ENCODE measurements at regions not wholly inside any gene's neighbourhood (a gene's known extent, or its start where the extent isn't known, plus 50 kb on each side); places are given as distances from the start of the nearest gene placed in this dataset.

DNA sequence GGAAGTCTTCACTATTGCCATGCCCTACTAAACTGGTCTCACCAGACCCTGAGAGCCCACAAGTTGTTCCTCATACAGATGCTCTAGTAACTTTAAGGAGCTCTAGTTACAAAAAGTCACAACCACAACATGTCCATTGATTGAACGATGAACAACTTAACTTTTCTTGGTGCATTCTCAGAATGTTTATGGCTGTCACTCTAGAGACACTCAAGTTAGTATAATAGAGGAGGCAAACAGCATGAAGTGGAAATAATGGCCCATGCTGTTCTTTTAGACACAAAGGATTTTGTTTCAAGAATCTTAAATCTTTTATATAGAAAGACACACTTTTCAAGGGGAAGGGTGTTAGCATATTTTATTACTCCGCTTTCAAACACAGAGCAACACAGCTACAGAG, 934.4 kb downstream of the HACE1 start:
- no peak for TF ChIP-seq ZNF671 (CRISPR knock-in tag; IDR thresholded peaks at IDR 0.05)
- TF ChIP-seq KAT7 (CRISPR knock-in tag; IDR thresholded peaks at IDR 0.05; ENCODE audit: borderline replicate concordance): no peak
- TF ChIP-seq, protein P1, sequence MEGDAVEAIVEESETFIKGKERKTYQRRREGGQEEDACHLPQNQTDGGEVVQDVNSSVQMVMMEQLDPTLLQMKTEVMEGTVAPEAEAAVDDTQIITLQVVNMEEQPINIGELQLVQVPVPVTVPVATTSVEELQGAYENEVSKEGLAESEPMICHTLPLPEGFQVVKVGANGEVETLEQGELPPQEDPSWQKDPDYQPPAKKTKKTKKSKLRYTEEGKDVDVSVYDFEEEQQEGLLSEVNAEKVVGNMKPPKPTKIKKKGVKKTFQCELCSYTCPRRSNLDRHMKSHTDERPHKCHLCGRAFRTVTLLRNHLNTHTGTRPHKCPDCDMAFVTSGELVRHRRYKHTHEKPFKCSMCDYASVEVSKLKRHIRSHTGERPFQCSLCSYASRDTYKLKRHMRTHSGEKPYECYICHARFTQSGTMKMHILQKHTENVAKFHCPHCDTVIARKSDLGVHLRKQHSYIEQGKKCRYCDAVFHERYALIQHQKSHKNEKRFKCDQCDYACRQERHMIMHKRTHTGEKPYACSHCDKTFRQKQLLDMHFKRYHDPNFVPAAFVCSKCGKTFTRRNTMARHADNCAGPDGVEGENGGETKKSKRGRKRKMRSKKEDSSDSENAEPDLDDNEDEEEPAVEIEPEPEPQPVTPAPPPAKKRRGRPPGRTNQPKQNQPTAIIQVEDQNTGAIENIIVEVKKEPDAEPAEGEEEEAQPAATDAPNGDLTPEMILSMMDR (IDR thresholded peaks at IDR 0.05): no peak
- TF ChIP-seq GTF2I (CRISPR knock-in tag; conservative IDR thresholded peaks at IDR 0.05): no peak
- no peak for TF ChIP-seq FOXK1 (CRISPR knock-in tag; IDR thresholded peaks at IDR 0.05)
- no peak for TF ChIP-seq ESRRA (CRISPR knock-in tag; IDR thresholded peaks at IDR 0.05; ENCODE audit: borderline replicate concordance)
- TF ChIP-seq, protein P2, sequence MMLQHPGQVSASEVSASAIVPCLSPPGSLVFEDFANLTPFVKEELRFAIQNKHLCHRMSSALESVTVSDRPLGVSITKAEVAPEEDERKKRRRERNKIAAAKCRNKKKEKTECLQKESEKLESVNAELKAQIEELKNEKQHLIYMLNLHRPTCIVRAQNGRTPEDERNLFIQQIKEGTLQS (CRISPR knock-in tag; conservative IDR thresholded peaks at IDR 0.05): no peak

Measured in WTC11 (cell line).